ENCODE measurements at regions not wholly inside any gene's neighbourhood (a gene's known extent, or its start where the extent isn't known, plus 50 kb on each side); places are given as distances from the start of the nearest gene placed in this dataset.

DNA sequence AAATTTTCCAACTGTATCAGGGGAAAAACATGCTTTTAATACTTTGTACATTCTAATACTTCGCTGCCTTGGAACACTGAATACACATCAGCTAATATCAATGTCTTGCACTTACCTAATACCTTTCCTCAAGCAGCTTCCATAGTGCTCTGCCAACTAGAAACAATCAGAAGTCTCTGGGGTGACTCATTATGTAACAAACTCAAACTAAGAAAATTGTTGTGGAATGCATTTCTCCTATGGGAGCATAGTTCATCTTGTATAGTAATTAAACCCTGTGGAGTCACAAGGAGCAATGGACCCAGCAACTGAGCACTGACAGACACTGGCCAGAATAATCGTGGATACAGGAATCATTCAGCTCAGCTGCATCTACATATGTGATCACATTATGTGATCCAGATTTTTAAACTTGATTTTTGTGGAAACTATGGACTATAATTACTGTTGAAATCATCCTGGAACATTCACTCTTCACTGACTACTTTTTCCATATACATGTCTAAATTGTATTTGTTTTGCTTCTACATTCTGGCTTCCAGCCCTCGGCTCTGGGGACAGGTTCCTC, 496.9 kb downstream of the TMA16 start:
- DNase-seq, result no peak
- TF ChIP-seq, protein P1, sequence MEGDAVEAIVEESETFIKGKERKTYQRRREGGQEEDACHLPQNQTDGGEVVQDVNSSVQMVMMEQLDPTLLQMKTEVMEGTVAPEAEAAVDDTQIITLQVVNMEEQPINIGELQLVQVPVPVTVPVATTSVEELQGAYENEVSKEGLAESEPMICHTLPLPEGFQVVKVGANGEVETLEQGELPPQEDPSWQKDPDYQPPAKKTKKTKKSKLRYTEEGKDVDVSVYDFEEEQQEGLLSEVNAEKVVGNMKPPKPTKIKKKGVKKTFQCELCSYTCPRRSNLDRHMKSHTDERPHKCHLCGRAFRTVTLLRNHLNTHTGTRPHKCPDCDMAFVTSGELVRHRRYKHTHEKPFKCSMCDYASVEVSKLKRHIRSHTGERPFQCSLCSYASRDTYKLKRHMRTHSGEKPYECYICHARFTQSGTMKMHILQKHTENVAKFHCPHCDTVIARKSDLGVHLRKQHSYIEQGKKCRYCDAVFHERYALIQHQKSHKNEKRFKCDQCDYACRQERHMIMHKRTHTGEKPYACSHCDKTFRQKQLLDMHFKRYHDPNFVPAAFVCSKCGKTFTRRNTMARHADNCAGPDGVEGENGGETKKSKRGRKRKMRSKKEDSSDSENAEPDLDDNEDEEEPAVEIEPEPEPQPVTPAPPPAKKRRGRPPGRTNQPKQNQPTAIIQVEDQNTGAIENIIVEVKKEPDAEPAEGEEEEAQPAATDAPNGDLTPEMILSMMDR (IDR thresholded peaks at IDR 0.05), result no peak
- 83% methylated on average over 2 of the region's 3 CpGs for WGBS (ENCODE audit: insufficient coverage)

DNA sequence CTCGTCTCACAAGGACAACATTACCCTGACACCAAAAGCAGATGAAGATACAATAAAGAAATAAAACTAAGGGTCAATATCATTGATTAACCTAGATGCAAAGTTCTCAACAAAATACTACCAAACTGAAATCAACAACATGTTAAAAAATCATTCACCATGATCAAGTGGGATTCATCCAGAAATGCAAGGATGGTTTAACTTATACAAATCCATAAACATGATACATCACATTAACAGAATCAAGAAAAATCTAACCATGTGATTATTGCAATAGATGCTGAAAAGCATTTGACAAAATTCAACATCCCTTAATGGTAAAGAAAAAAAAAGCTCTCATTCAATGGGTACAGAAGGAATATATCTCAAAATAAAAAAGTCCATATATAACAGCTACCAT, 514.9 kb downstream of the TMA16 start:
- intact Hi-C loops (cut with micrococcal nuclease), result no loop called here
- Histone ChIP-seq H3K4me1 (ENCODE audit: control insufficient read depth in 1 of 2, insufficient read depth in 2 of 2, low read length in 2 of 2) (no peaks in the 10 kb centered on the region), H3K79me2 (ENCODE audit: insufficient read depth, low read length) (no peaks in the 10 kb centered on the region)

More for the DNA sequence above, 496.9 kb downstream of the TMA16 start:
- Histone ChIP-seq H3K4me3 (replicated peaks in 1 of 3; ENCODE audit: low read depth in 2 of 3, low read length in 3 of 3) (no peak overlapping the region), H4K20me1 (ENCODE audit: insufficient read depth, low read length) (no peaks in the 10 kb centered on the region), H2AFZ (ENCODE audit: insufficient read depth, low read depth, low read length, poor library complexity, severe bottlenecking) (no peak overlapping the region), H3K9me3 (replicated peaks in 1 of 2; ENCODE audit: control insufficient read depth in 1 of 2, insufficient read depth in 1 of 2, low read length in 2 of 2) (no peaks in the 10 kb centered on the region), H3K9ac (ENCODE audit: insufficient read depth, low read length, poor library complexity, severe bottlenecking) (no peak overlapping the region), H3K4me2 (replicated peaks; ENCODE audit: extremely low read depth, low read length, poor library complexity, severe bottlenecking) (no peak overlapping the region), H3K4me1 (ENCODE audit: control insufficient read depth in 1 of 2, insufficient read depth in 2 of 2, low read length in 2 of 2) (no peaks in the 10 kb centered on the region), H3K27ac (ENCODE audit: low read depth in 1 of 2, low read length in 2 of 2) (no peak overlapping the region), H3K27me3 (ENCODE audit: control insufficient read depth in 2 of 2, insufficient read depth in 2 of 2, low read length in 2 of 2) (no peaks in the 10 kb centered on the region), H3K79me2 (ENCODE audit: insufficient read depth, low read length) (no peaks in the 10 kb centered on the region), H3K36me3 (replicated peaks in 1 of 2; ENCODE audit: control insufficient read depth in 1 of 2, insufficient read depth in 2 of 2, low read length in 2 of 2) (no peaks in the 10 kb centered on the region)
- no peak overlapping the region for H3K27ac Mint-ChIP-seq
- H3K27me3 Mint-ChIP-seq (ENCODE audit: low read depth in 3 of 3), result no peaks in the 10 kb centered on the region
- no peaks in the 10 kb centered on the region for H3K36me3 Mint-ChIP-seq
- H3K9me3 Mint-ChIP-seq, result no peaks in the 10 kb centered on the region
- intact Hi-C loops (cut with micrococcal nuclease), result no loop called here
- no peak overlapping the region for H3K4me3 Mint-ChIP-seq
- no peaks in the 10 kb centered on the region for H3K4me1 Mint-ChIP-seq

More for the DNA sequence above, 514.9 kb downstream of the TMA16 start:
- Mint-ChIP-seq H3K4me3 (no peak overlapping the region), H3K4me1 (no peaks in the 10 kb centered on the region), H3K36me3 (no peaks in the 10 kb centered on the region), H3K9me3 (peaks cover 0 to 4% (median 0%) of the 10 kb centered on the region in 7 donors), H3K27ac (no peak overlapping the region), H3K27me3 (ENCODE audit: low read depth in 3 of 3) (peaks cover 0 to 3% (median 1%) of the 10 kb centered on the region in 3 donors)
- H3K9me3 ChIP-seq (replicated peaks in 1 of 2; ENCODE audit: control insufficient read depth in 1 of 2, insufficient read depth in 1 of 2, low read length in 2 of 2), result no peaks in the 10 kb centered on the region
- no peak overlapping the region for H3K27ac ChIP-seq (ENCODE audit: low read depth in 1 of 2, low read length in 2 of 2)
- H3K4me3 ChIP-seq (replicated peaks in 1 of 3; ENCODE audit: low read depth in 2 of 3, low read length in 3 of 3), result no peak overlapping the region
- H3K36me3 ChIP-seq (replicated peaks in 1 of 2; ENCODE audit: control insufficient read depth in 1 of 2, insufficient read depth in 2 of 2, low read length in 2 of 2), result no peaks in the 10 kb centered on the region
- DNase-seq, result no peak
- WGBS (ENCODE audit: insufficient coverage), result no CpG with 5 or more reads among the region's 1 CpG
- no peak overlapping the region for H3K9ac ChIP-seq (ENCODE audit: insufficient read depth, low read length, poor library complexity, severe bottlenecking)
- no peaks in the 10 kb centered on the region for H4K20me1 ChIP-seq (ENCODE audit: insufficient read depth, low read length)
- H2AFZ ChIP-seq (ENCODE audit: insufficient read depth, low read depth, low read length, poor library complexity, severe bottlenecking), result no peak overlapping the region
- no peaks in the 10 kb centered on the region for H3K27me3 ChIP-seq (ENCODE audit: control insufficient read depth in 2 of 2, insufficient read depth in 2 of 2, low read length in 2 of 2)
- TF ChIP-seq, protein P1 (IDR thresholded peaks at IDR 0.05), result no peak
- no peak overlapping the region for H3K4me2 ChIP-seq (replicated peaks; ENCODE audit: extremely low read depth, low read length, poor library complexity, severe bottlenecking)

Data from CD14-positive monocyte (primary cell).